GM21786 (cell line): ENCODE measurements at regions not wholly inside any gene's neighbourhood (a gene's known extent, or its start where the extent isn't known, plus 50 kb on each side); places are given as distances from the start of the nearest gene placed in this dataset.
"Not testable (repeated sequence)": the region's sequence is repeated elsewhere in the genome, so short reads cannot be mapped to it uniquely, and the experiment has no call there.

Experiments used
- ATAC-seq: cut with Tn5 transposase; IDR thresholded peaks from one replicate; pipeline ENCODE4 v1.9.1; 2021; ENCODE audit not compliant: unreplicated experiment

DNA sequence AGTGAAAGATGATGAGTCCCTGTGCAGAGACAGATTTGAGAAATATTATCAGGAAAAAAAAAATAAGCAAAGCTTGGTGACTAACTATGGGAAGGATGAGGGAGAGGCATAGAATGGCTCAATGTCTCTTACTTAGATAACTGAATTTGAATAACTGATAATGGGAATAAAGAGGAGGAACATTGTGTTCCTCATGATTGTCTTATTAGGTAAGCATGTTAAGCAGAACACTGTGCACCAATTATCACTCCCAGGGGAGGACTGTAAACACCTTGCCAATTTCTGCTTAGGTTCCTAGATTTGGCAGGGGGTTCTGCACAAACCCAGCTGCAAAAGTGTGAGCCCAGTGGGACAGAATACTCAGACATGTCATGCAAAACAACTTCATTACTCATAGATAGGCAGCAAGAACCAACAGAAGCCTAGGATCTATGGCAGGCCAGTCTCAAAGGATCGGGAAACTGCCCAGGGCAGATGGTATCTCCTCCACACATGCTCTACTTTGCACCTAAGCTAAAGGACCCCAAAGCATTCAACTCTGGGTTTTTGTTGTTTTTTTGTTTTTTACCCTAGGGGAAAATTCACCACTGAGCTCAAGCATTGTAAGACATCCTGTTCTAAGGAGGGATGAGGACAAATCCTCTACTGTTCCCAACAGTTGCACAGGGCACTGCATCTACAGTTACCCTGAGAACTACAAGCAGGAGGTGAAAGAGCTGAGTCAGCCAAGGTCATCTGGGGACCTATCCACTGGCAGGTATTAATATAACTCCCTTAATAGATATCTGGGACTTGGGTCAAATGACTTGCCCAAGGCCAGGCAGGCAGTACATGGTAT, 907.0 kb downstream of the RAPGEF2 start:
- ATAC-seq, result no peak

DNA sequence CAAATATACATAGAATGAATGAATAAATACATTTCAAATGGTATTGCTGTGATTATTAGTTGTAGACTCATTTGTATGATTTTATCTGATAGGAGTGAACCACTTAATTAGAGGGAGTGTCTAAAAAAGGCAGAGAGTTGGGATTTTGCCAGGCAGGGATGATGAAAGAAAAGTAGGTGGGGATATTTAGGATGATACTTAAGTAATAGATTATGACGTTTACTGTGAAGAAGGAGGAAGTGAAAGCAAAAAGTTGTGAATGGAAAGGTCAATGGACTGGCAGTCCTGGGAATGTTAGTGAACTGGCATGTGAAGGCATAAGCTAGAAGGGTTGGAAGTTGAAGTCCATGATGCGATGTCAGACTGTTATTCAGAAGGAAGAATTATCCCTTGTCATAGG, 917.1 kb downstream of the RAPGEF2 start:
- ATAC-seq, result no peak

DNA sequence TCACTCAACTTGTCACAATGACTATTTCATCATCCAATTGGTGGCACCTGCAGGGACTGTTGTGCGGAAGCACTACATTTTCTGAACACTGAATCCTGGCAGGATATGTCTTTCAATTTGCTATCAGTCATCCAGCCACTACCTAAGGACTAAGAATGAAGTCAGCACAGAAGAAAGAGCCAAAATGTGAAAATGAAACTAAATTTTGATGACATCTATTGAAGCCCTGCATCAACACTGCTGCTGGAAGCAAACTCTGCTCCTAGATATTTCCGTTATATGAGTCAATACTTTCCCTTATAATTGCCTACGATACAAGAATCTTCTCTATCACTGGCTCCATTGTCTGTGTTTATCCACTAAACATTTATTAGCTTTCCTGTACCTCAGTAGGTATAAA, 917.9 kb downstream of the RAPGEF2 start:
- ATAC-seq, result no peak

DNA sequence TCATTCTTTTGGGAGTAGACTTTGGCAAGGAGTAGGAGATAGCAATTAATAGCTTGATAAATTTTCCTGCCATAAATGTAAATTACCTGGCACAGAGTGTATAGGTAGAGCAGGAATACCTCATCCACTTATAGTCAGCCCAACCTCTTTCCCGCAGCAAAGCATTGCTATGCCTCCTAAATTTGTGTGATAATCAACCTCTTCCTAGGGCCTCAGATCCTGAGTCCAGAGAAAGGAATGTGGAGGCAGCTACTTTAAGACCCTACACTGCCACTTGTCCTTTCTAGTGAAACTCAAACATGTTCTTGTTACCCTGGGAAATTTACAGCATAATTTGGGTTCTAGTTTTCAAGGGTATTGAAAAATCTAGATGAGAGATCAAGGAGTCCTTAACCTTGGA, 919.0 kb downstream of the RAPGEF2 start:
- no peak for ATAC-seq

DNA sequence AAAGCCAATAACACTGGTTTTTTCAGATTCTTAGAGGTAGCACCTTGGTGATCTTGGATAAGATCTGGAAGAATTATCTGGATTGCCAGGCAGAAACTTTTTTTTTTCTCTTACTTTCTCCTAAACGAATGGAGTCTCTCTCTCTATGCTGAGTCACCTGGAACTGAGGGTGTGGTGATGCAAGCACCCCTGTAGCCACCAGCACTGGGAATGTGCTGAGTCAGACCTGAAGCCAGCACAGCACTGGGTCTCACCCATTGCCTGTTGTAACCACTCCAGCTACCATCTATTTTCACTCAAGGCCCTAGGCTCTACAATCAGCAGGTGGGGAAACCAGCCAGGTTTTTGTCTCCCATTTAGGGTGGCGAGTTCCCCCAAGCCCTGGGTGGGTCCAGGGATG, 923.8 kb downstream of the RAPGEF2 start:
- no peak for ATAC-seq

DNA sequence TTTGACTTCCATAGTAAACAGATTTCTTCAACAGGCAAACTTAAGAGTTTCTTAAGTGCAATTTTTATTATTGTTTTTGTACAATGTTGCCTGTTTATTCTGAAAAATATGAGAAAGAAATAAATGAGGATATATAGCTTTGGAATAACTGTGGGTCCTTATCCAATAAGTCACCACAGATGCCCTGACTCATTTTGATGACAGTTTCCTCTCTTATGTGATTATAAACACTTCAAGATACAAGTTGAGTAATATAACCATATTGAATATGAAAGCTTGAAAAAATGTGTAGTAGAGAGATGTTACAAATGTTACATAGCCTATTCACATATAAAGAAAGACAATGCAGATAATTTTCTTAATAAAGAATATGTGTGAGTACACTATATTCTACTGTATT, 931.6 kb downstream of the RAPGEF2 start:
- ATAC-seq, result no peak

DNA sequence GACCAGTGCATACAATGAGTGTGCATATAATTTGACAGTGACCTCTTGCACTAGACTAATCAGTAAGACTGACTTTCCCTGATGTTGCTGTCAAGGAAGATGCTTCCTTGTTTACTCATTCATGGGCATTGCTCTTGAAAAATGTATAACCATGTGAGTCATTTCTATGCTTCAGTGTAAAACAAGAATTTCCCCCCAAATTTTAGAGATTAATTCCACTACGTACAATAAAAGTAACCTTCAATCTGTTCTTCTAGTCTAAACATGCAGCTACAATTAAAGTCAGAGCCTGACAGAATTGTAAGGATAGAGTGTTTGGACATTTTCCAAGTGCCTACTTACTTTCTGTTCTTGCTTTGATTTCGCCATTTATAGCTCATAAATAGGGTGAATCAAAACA, 935.7 kb downstream of the RAPGEF2 start:
- no peak for ATAC-seq

DNA sequence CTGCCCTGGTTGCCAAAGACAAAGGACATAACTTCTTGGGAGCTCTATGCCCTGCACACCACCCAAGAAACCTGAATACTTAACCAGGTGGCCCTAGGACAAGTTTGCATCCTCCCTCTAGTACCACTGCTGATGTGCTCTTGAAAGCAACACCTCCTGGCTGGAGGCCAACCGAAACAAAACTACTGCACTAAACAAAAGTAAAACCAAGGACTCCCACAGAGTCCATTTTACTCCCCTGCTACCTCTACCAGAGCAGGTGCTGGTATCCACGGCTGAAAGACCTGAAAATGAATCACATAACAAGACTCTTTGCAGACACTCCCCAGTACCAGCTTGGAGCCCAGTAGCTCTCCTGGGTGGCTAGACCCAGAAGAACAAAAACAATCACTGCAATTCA, 941.8 kb downstream of the RAPGEF2 start:
- ATAC-seq, result no peak

DNA sequence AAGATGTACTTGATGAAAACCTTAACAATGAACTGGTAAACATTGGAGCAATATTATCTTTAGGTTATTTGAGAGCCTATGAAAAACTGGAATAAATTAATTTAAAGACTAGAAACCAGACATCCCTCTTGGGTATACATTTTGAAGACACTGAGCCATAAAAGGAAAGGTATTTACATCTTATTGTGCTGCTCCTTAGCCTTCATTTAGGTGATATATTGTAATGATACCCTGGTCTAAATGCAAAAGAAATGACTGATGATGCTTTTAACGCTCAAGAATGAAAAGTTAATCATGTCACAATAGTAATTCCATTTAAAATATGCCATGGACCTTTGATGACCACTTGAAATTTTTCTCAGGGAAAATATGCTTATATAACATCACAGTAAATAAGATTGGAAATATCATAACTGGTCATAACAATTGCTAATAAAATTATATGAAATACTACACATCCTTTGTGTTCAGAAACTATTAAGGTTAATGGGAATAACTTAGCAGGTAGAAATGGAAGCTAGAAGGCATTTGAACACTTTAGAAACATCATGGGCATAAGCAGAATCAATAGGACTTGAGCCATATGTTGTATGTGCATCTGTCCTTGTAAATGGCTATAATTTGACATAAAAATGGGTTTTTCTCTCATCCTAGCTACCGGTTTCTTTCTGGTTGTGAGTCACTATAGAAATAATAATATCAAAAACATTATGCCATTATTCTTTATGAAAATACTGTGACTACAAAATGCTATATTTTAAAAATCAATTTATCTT, 979.7 kb downstream of the RAPGEF2 start:
- ATAC-seq, result no peak

DNA sequence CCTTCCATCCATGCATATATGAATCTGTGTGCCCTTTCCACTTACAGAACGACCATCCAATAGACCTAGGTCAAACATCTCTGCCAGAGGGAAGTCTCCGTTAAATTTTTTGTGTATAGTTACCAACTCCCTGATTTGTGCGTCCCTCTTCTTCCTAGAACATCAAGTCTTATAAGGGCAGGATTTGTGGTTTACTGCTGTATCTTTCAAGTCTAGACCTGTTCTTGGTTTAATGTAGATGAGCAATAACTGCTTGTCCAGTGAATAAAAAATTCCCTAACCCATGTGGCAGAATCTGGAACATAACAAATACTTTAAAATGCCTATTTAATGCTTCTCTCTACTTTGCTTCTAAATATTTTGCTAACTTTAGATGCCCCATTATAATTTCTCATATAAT, 988.8 kb downstream of the RAPGEF2 start:
- no peak for ATAC-seq

DNA sequence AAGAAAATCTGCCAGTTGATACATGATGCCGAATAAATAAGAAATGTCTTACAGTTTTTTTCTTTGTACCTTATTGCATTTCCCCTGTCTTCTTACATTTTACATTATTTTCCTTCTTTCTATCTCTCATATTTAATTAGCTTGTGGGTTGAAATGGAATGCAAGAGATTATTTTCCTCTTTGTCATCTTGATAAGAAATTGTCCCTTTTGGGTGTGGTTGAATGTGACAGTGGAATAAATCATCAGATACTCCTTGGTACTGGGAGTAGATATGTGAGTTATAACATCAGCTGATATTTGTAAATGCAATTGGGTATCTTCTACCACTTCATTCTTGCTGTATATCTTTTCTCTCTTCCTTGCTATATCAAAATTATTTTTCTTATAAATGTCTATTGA, 997.4 kb downstream of the RAPGEF2 start:
- ATAC-seq, result no peak

DNA sequence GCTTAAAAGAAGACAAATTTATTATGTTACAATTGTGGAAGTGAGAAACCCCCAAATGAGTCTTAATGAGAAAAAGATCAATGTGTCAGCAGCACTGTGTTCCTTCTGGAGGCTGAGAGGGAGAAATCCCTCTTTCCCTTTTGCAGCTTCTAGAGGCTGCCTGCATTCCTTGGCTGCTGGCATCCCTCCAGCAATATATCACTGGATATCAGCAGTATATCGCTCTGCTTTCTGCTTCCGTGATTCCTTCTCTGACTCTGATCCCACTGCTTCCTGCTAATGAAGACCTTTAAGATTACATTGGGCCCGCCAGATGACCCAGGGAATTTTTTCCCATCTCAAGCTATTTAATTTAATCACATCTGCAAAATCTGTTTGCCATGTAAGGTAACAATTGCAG, 1008.0 kb downstream of the RAPGEF2 start:
- ATAC-seq, result no peak

DNA sequence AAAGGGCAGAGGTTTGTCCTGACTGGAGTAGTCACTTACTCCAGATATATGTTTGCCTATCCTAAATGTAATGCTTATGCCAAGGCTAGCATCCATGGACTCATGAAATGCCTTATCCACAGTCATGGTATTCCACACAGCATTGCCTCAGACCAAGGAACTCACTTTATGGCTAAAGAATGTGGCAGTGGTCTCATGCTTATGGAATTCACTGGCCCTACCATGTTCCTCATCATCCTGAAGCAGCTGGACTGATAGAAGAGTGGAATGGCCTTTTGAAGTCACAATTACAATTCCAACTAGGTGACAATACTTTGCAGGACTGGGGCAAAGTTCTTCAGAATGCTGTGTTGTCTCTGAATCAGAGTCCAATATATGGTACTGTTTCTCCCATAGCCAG, 1014.8 kb downstream of the RAPGEF2 start:
- ATAC-seq, result no peak

DNA sequence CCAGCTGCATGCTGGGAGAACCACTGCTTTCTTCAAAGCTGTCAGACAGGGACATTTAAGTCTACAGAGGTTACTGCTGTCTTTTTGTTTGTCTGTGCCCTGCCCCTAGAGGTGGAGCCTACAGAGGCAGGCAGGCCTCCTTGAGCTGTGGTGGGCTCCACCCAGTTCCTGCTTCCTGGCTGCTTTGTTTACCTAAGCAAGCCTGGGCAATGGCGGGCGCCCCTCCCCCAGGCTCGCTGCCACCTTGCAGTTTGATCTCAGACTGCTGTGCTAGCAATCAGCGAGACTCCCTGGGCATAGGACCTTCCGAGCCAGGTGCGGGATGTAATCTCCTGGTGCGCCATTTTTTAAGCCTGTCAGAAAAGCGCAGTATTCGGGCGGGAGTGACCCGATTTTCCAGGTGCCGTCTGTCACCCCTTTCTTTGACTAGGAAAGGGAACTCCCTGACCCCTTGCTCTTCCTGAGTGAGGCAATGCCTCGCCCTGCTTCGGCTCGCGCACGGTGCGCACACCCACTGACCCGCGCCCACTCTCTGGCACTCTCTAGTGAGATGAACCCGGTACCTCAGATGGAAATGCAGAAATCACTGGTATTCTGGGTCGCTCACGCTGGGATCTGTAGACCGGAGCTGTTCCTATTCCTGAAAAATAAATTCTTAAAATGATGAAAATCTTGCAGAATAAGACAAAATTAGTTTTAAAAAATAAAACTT, 1022.9 kb downstream of the RAPGEF2 start:
- not testable (repeated sequence) for ATAC-seq

DNA sequence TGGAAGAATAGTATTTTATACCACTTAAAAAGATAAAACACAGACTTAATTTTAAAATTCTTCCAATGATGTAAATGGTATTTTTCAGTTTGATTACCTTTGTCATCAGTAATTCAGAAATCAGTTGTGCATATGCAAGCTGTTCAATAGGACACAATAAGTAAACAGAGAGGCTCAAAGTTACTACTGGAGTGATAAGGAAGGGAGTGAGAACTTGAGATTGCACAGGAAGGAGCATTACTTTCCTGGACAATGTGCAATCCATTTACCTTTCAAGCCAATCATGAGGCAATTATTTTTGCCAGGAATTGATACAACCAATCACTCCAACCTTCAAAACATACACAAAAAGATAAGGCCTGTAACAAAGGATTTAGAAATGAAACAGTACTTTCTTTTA, 1024.3 kb downstream of the RAPGEF2 start:
- no peak for ATAC-seq

DNA sequence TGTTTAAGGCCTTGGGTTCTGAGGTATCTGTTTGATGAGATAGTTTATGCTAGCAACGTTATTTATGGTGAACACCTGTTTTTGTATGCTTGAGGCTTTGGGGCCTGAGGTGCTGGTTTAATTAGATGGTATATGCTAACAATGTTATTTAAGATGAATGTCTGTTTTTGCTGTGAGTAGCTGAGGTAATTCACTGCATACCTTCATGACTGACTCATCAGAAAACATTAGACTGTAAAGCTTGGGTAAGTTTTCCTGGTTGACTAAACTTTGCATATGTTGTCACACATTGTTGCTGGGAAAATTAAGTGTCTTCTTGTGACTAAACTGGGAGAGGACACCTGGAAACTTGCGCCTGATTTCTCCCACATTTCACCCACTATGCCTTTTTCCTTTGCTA, 1026.6 kb downstream of the RAPGEF2 start:
- no peak for ATAC-seq

DNA sequence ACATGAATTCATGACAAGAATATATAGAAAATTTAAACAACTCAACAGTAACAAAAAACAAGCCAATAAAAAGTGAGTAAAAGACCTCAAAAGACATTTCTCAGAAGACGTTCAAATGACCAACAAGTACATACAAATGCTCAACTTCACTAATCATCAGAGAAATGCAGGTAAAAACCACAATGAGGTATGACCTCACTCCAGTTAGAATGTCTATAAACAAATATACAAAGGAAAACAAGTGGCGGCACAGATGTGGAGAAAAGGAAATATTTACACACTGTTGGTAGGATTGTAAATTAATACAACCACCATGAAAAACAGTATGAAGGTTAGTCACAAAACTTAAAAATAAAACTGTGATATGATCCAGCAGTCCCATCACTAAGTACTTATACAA, 1033.1 kb downstream of the RAPGEF2 start:
- ATAC-seq, result no peak

DNA sequence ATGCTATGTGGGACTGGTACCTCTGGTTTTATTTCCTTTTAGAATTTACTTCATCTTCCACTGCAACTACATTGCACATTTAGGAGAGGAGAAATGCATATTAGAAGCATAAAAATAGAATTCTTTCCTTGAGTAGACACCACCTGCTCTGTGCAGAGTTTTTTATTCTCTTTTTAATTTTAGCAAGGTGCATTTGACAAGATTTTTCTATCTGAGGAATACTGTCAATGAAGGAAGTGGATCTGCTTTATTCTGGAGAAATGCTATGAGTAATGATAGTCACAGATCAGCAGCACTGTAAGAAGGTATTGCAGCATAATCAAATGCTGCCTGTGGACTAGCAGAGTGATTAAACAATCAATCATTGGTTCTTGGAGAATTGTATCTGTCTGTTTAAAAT, 1038.3 kb downstream of the RAPGEF2 start:
- ATAC-seq, result no peak

DNA sequence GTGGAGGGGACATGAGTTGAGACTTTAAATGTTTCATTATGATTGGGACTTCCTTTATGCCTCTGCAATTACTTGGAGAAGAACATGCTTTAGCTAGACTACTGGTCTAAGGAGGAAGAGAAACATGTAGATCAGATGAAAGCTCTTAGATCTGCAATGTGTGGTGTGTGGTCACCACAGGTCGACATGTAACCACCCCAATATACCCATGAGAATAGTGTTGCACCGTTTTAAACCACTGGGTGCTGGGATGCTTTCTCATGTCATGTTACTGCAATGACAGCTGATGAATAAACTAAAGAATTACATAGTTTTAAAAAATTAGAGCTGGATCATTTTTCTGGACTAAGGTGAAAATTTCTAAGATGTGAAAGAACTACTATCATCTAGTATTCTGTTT, 1039.7 kb downstream of the RAPGEF2 start:
- ATAC-seq, result peak; percentile 100

DNA sequence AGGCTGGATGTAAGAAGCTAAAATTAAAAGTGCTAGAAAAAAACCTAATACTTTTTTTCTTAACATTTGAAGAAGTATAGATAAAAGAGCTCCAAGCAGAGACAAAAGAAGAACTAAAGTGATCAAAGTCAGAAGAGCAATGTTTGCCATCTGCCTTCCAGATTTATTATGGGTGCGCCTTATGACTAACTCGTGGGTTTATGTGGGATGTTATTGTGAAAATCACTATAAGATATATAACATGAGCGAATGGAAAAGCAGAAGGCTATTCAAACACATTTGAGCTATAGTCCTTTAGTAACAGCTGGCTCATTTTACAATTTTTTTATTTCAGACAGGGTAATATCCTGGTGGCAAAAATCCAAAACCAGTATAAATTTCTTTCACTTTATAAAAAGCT, 1040.7 kb downstream of the RAPGEF2 start:
- no peak for ATAC-seq

DNA sequence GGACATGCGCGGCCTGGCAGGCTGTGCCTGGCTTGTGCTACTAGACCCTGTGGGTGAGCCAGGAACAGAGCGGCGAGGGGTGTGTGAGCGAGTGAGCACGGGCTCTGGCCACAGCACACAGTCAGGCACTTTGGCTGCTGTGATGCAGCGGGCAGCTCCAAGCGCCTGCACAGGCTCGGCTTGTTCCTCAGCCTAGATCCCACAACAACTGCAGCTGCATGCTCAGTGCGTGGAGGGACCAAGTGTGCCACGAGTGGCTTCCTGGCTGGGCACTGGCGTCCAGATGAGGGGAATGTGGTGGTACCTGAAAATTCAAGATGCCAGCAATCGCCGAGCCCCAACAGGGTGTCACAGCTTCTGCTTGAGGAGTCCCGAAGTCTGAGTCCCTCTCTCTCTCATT, 1056.6 kb downstream of the RAPGEF2 start:
- no peak for ATAC-seq

DNA sequence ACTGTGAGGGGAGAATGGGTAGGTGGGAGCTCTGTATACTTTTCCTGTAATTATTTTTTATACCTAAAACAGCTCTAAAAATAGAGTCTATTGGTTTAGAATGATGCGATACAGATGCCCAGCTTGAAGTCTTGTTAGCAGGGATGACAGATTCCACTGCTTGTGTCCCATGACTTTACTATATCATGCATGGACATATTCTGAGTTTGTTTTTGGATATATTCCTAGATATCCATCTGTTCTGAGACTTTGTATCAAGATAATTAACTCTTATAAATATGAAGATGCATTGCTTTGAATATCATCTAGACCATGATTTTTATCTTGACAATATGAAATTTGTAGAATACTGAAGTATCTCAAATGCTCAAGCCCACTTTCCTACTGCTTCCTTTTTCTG, 1058.1 kb downstream of the RAPGEF2 start:
- no peak for ATAC-seq
